Fibroblast of skin of right biceps (primary cell): ENCODE measurements at regions not wholly inside any gene's neighbourhood (a gene's known extent, or its start where the extent isn't known, plus 50 kb on each side); places are given as distances from the start of the nearest gene placed in this dataset.

Experiments
- DNase-seq: peaks from one replicate; pipeline ENCODE4 v3.0.0-alpha.2; 2013

DNA sequence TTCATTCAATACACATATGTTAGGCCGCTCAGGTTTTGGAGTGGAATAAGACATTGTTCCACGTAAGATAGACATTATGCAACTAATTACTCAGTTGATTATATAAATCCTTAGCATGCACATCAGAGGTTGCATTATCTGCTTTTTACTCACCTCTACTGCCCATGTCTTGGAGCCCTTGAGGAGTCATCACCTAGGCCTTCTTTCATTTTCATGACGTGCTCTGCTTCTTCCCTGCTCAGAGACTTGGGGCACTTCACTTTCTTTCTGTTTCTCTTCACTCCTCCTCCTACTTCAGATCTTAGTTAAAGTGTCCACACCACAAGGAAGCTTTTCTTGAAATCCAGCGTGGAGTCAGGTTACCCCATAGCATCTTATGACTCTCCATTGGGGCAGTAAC is 241.1 kb downstream of the TLR4 start:
- no peak for DNase-seq

DNA sequence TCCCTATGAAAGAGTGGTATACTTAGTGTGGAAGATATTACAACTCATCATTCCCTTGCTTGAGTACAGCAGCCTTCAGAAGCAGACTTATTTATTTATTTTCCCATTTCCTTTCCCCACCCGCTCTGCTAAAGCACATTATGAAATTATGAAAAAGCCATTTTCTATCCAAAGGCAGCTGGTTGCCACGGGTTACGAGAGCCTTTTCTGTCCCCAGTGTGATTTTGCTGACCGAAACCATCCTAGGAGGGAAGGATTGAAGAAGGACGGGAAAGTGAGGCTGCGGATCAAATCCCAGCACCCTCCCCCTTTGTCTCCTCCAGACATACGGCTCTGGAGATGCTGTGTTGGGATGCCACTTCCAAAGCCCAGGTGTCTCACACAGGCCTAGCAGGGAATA is 246.9 kb downstream of the TLR4 start:
- no peak for DNase-seq

DNA sequence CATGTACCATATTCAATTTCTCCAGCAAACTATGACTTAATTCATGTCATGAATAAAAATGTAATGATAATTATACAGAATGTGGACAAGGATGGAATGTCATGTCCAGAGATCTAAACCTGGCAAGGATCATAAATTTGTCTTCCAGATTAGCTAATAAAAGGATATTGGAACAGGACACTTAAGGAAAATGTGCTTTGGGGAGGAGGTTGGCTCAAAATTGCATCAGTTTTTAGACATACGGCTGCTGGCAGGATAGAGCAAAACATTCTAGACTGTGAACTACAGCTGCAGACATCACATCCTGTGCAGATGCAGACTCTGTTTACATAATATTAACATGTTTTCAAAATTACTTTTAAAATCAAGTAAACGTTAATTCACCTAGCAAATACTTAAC is 248.4 kb downstream of the TLR4 start:
- DNase-seq = peak; percentile 2

DNA sequence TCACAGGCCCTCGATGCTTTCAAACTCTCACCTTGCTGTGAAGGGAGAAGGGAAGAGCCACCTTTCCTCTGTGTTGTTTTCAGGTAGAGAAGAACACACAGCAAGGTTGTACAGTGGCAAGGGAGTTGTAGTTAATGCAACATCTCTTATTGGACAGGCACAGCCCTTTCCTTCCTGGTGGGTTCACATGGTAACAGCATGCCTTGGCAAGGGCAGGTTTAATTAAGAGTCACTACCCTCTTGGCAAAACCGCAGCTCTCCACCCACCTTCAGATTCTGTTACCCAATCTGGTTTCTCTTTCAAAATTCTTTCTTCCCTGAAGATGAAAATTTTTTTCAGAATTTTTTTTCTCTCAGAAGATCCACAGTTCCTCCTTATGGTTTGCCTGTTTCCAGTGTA is 253.1 kb downstream of the TLR4 start:
- DNase-seq = no peak

DNA sequence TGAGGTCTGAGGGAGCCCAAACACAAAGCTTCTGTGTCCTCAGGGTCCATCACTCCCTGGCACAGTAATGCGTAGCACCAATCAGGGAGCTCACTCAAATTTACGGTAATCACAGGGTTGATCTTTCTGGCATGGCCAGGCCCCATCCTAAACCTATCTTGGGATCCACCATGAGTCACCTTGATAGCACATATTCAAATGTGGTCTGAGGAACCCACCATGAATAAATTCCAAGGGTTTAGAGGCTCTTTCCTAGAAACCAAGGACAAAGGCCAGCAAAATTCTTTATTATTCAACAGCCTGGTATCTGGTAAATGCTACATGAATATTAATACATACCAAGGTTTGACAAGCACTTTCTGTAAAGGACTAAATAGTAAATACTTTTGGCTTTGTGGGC is 254.5 kb downstream of the TLR4 start:
- no peak for DNase-seq

DNA sequence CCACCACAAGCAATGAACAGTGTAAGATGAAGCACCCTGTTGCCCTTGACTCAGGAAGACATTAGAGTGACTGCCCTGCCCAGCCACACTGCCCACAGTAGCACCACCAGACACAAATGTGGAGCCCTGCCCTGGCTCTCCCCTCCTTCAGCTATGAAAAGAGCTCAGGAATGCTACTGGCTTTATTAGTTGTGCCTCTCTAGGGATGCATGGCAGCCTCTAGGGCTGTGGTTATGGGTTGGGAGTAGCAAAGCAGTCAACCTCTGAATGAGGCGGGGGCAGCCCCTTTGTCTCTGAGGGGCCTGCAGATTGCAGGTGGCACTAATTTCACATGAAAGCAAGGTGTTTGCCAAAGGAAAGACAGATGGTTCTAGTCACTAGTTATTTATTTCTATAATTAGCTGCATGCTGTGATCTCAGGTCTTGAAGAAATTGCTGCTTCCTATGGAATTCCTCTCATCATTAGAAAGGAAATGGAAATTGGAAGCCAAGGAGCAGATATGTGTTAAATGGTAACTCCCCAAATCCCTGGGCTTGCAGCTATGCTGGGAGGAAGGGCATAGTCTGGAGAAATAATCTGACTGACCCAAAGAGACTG is 259.4 kb downstream of the TLR4 start:
- DNase-seq = no peak

DNA sequence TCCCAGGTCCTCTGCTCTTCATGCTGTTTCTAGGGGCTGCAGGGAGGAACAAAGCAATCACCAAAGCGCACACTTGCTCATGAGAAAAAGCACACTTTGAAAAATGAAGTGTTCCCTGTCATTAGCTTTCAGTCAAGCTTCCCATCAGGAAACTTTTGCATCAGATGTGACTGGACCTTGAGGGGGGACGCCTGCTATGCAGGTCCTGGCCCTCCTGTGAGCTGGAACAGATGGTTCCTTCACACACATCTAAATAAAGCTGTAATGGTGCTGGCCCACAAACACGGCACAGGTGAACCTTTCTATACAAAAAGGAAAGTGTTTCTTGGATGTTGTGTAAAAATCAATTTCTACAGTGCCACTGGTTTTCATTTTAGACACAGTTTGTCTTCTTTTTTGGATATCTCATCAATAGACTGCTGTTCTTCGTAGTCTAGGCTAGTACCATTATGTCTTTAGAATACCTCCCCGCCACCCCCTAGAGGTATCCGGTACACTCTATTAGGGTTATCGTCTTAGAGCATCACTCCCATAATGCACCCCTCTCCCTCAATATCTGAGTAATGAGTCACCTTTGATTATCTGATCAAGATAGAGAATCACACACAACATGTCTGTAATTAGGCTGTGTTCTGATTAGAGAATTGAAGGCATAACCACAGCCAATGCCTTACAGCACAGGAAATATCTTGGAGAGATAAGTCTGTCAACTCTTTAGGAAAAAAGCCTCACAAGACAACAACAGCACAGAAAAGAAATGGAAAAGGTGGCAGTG is 266.3 kb downstream of the TLR4 start:
- no peak for DNase-seq

DNA sequence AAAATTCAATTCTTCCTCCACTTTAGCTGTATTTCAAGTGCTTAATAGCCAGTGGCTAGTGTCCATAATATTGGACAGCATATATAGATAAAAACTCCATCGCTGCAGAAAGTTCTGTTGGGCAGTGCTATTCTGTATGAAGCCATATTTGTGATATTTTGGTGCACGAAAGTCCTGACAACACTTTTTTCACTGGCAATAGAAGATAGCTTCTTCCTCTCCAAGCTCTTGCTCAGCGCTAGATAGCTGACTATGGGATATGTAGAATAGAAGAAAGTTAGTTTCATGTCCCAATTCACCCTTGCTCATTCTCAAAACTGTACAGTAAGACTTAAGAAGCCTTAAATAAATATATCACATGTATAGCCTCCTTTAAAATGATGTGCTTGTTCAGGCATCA is 269.9 kb downstream of the TLR4 start:
- no peak for DNase-seq

DNA sequence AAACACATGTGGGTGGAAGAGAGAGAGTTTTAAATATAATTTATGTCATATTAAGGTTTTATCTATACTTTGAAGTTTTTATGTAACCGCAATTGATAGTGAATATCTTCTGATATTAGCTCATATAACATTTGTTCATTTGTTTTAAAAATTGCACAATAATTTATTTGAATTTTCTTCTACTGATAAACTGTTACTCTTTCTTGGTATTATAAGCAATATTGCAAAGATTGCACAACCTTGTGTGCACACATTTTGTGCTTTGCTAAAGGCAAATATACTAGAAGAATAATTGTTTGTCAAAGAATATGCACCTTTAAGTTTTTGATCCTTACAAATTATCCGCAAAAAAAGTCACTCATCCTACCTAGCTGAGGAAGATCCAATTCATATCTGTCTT is 275.7 kb downstream of the TLR4 start:
- DNase-seq = no peak

DNA sequence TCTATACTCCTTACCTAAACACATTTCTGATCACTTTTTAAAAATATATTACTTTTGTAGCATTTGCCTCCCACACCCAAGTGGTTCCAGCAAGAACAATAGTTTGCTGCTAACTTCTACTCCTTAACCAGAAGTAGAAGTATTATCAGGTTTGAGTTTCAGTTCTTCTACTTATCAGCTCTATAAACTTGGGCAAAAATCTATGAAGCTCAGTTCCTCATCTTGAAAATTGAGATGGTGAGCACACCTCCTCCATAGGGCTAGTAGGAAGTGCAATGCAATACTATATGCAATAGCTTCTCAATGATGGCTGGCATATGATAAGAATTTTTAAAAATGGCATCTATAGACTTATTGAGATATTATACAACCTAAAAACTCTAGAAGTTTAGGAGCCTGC is 283.7 kb downstream of the TLR4 start:
- DNase-seq = no peak

DNA sequence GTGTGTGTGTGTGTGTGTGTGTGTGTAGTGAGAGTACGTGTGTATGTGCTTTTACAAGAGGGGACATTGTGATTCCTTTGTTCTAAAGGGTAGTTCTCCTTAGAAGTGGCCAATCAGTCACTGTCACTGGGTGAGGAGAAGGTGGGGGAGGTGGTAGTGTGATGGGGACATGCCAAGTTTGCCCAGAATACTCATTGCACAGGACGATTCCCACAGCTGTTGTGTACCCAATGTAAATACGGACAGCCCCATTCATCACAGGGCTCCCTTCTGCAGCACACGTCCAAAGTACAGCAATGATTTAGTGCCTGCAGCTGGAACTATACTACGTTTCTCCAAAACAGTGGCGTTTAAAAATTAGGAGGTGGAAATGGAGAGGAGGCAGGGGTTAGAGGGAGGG is 287.8 kb downstream of the TLR4 start:
- no peak for DNase-seq

DNA sequence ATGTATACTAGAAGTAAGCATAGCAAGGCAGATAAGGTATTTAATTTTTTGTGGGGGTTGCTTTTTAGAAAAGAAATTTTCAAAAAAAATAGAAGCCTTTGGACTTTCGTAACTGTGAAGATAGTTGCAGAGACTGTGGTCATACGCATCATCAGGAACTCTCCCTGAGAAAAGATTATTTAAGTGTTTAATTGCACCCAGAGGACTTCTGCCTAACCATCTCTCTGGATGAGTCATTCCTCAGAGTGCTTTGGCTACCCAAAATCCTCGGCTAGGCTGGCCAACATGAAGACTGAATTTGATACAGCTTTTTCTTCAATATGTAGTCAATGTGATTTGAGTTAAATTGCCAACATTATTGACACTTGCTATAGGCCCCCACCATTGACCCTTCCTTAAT is 296.4 kb downstream of the TLR4 start:
- DNase-seq = peak; percentile 7

DNA sequence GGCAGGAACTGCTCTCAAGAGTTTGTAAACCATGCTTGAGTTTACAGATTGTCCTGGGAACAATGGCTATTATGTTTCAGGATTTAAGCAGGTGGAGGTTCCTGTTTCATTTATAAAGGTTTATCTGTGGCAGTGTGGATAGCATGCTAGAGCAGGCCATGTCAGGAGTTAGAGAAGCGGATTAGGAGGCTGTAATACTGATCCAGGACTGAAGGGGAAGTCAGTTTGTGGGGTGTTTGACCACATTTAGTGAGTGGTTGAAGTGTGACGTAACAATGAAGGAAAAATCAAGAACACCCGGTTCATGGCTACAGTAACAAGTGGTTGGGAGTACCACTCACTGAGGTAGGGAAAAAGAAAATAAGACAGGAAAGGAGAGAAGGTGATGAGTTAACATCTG is 299.0 kb downstream of the TLR4 start:
- DNase-seq = no peak

DNA sequence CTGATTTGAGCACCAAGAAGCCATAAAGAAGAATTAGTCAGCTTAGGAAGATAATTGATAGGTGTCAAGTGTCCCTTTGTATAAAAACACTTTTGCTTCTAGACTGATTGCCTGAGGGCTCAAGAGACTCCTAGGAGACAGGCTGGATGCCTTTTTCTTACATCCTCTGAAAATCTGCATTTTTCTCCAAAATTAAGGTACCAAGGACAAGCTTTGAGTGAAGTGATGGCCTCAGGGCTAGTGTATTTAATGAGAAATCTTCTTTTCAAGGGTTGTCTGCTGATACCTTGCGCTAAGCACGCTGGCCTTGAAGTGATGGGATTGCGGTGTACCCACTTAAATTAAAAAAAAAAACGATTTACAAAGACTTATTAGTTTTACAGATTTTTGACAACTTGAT is 304.0 kb downstream of the TLR4 start:
- no peak for DNase-seq

DNA sequence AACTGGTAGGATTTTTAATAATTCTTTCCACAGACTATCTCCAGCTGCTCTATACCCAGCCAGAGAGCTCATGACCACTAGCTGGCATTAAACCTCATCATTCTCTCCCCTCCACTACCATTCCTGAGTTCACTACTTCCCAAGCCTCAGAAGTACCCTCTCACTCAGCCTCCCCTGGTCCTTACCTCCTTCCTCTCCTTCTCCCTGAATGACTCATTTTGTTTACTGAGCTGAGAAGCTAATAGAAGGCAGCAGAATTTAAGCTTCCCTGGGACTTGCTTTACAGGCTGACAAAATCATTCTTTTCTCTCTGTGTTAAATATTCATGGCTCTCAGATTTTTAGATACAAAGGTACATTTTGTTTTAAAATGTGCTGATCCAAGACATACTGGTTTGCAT is 305.4 kb downstream of the TLR4 start:
- no peak for DNase-seq

DNA sequence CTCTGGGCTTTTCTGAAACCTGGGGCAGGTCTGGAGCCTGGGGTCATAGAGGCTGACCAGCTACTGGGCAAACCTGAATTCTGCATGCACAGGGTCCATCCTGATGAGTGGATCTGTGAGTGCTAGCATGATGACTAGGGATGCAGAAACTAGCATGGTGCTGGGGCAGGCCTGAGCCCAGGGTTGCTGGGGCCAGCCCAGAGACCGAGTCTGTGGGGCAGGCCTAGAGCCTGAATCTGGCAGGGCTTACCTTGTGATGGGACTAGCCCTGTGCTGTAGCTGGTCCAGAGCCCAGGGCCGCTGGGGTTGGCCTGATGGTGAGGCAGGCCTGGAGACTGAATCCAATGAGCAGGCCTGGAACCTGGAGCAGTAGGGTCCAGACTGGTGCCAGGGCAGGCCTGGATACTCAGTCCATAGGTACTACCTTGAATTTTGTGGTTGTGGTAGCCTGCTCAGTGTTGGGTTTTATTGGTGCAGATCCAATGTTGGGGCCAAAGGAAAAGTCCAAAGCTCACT is 313.5 kb downstream of the TLR4 start:
- no peak for DNase-seq

DNA sequence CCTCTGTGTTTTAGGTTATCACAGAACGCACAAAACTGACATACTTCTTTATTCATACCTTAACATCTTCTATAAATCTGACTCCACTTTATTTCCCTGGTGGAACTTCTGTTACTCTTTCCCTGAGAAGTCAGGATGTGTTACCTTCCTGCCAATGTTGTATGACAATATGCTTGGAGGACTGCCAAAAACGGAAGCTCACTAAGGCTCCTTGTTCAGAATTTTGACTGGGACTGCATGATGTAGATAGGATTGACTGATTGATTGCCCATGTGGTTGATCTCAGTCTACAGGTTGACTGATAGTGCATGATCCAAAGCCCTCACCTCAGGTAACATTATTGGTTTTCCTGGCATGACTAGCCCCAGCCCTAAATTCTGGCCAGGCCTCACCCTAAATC is 319.4 kb downstream of the TLR4 start:
- no peak for DNase-seq

DNA sequence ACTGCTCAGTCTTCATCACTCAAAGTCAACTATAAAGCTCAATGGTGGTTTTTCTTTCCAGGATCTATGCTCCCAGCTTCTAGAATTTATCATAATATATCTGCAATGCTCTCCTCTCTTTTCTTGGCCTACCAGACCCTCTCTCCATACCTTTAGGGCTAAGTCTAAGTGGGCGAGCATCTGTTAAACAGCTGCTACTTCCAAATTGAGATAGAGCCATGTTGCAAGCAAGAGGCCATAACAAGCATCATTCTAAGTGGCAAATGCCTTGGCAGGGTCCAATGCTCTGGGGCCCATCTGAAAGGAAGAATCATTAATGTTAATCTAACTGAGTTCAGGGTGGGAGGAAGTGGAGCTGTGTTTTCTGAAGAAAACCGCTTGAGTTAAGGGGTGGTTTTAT is 324.0 kb downstream of the TLR4 start:
- no peak for DNase-seq

DNA sequence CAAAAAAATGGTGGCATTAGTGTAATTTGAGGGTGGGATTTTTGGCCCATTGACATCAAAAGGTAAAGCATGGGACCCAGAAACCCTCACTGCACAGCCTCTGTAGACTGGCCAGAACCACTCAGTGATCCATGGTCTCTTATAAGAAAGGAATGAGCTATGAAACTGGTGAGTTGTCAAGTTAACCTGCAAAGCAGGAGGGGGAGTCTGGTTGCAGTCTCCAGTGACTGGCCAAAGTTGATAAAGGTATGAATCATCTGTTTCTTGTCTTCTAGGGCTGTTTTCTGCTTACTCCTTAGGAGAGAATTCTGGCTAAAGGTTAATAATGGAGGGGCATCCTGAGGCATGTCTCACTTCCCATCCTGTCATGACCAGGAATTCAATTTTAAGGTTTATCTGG is 325.2 kb downstream of the TLR4 start:
- DNase-seq = no peak

DNA sequence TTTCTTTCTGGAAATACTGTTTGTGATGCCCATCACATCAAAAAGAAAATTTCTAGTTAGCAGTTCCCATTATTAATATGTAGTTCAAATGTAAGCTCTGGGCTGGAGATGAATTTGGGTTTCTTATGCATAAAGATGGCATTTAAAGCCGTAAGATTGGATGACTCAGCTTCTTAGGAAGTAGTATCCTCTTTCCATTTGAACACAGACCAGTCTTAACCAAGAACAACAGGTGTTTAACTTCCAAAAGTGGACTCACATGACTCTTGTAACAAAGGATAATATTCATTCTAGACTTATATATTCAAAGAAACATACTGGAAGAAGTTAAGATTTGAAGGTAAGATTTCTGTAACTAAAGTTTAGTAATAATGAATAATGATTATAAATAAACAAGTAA is 330.5 kb downstream of the TLR4 start:
- no peak for DNase-seq

DNA sequence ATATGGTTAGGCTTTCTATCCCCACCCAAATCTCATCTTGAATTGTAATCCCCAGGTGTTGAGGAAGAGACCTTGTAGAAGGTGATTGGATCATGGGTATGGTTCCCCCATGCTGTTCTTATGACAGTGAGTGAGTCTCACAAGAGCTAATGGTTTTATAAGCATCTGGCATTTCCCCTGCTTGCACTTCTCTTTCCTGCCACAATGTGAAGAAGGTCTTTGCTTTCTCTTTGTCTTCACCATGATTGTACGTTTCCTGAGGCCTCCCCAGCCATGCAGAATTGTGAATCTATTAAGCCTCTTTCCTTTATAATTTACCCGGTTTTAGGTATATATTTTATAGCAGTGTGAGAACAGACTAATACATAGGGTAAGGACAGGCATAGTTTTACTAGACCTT is 334.5 kb downstream of the TLR4 start:
- no peak for DNase-seq

DNA sequence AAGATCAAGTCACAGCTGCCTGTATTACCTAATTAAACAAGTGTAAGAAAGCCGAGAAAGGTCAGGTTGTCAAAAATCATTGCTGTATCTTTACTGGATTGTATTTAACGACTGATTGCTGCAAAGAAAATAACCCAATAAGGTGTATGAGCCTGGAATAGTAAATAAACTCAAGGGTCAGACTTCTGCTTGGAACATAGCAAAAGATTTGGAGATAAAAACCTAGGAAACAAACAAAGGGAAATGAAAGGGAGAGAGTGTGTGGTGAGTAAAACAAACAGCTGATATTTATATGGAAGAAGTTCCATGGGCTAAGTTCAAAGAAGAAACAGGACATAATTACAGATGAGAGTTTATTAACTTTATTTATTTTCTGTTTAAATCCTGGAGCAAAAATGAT is 354.0 kb downstream of the TLR4 start:
- no peak for DNase-seq

DNA sequence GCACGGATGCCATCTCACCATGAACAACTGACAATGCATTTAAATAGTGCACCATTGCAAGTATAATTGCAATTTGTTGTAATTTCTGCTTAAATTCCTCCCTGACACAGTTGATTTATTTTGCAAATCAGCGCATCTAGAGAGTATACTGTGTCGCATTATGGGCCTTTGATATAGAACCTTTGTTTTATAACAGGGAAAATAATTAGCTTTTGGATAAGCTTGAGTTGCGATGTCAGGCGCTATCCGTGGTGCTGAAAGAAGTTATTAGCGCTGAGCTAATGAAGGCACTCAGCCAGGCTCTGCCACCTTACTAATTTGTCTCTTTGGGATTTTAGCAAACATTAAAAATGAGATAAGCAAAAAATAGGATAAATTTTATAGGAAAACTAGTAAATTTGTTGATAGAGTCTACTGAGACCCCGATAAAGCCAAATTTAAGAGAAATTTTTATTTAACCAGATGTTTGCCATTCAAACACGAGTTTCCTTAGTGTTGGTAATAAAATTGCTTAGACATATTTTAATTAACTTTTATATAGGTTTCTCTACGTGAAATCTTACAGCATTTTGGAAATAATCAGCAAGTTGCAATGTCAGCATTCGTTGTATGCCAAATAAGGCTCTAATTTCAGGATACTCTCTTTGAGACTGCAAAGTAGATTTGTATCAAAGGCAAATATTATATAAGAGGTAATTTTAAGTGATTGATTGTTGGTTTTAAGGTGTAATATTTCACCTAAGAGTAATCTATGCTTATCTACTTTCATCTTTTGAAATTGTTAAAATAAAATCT is 355.5 kb downstream of the TLR4 start:
- peak; percentile 9 for DNase-seq

DNA sequence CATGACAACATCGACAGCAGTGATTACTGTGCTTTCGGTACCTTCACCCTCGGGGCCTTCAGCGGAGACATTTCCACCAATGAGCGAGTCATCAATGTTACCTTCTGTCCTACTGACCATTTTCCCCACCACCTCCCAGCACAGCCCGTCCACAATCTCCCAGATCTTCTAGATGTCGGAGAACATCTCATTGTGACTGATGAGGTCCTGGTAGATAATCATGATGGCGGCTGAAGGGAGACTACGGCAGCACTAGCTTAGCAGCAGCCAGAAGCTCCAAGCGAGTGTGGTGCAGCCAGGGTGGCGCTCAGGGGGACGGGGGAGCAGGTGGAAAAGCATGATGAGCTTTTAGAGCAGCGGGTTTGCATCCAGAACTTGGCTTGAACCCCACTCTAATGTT is 379.0 kb downstream of the TLR4 start:
- no peak for DNase-seq
